NCI-H146 treated with DMSO at 0.1 percent for 48 hours (cell line): ENCODE measurements at regions not wholly inside any gene's neighbourhood (a gene's known extent, or its start where the extent isn't known, plus 50 kb on each side); places are given as distances from the start of the nearest gene placed in this dataset.

Source experiments
- DNase-seq: peaks from one replicate; lab custom pipeline; 2025; ENCODE audit not compliant: unreplicated experiment; lab: John Stamatoyannopoulos, UW

DNA sequence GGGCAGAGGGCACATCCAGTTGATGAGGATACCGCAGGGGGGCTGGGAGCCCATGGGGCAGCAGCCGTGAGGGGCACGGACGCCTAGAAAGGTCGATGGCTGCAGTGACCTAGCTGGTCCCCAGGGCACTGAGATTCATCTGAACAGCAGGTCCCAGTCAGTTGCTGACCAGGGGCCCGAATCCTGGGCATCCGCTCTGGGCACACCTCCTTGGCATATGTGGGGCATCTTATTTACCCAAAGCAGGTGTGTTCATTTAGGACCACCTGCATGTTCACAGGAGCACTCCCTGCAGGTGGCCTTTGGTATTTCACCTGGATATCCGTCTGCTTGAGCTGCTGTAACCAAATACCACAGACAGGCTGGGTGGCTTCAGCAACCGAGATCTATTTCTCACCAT is 72.0 kb upstream of the ODC1 start:
- DNase-seq, result no peak

DNA sequence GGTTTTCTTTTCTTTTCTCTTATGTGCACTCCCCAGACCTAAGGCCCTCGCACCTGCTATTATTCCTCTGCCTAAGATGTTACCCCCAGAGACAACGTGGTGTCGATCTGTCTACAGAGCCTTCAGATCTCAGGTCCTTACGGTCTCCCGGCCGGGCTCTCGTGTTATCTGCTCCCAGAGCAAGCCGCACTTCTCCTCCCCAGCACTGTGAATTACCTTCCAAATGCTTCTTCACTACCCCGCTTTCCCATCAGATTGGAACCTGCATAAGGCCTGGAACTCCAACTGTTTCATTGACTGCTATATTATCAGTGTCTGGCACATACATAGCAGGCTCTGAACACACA is 71.2 kb upstream of the ODC1 start:
- no peak for DNase-seq

DNA sequence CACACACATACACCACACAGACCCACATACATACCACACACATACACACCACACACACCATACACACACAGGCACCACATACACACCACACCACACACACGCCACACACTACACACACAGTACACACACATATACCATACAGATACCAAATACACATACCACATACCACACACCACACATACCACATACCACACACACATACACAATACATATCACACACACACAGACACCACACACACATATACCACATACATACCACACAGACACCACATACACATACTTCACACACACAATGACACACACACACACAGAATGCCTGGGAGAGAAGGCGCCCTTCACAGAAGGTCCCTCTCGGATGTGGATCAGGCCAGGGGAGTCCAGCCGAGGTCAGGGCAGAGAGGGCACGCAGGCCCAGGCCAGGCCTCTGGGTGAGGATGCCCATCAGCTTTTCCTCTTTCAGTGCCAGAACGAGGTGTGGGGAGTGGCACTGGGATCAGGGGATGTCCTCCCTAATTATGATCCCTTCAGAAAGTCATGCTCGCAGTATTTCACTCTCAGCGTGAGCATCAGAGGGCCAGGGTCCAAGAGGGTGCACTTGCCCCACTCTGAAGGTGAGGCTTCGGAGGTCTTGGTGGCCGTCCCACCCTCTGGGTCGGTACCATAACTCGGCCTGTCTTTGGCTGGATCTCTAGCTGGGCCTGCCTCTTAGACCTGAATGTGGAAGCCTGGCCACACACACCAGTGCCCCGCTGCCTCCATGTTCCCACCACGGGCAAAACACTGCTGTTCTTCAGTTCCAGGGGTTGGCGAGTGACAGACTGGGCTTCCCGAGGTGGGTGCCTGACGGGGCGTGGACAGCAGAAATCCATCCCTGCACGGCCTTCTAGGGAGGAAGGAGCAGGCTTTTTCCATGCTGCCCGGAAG is 70.6 kb upstream of the ODC1 start:
- DNase-seq, result no peak

DNA sequence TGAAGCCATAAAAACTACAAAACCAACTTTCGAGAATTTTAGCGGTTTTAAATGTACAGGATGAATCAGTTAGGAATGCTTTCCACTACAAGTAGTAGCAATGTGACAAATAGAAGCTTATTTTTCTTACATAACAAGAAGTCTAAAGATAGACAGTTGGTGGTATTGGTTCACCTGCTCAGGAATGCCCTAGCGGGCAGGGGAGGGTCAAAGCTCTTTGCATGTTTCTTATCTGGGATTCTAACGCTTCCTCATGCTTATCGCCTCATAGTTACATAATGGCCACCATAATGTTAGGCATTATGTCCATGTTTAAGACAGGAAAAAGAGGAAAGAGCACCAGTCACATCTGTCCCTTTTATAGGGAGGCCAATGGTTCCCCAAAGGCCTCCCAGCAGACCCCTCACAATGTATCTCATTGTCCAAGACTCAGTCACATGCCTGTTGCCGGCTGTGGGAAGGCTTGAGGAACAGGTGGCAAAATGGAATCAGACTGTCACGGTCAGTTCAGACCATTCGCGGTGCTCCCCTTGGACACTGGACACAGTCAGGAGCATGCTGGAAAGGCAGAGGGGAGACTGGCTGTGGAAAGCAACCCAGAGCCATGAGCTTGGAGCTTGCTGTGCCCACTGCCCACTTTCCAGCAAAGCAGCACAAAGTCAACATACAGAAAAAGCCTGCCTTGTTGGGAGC is 69.4 kb upstream of the ODC1 start:
- no peak for DNase-seq

DNA sequence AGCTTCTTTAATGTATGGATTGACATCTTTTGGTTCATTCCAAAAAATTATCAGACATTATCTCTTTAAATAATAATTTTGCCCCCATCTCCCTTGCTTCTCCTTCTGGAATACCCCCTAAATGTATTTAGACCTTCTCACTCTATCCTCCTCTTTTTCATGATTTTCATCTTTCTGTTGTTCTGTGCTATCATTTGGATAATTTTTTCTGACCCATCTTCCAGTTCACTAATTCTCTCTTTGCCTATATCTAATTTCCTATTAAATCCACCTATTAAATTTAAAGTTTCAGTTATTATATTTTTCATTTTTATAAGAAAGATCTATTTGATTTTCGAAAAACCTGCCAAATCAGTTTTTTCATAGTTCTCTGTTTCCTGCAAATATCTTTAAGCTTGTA is 67.8 kb upstream of the ODC1 start:
- no peak for DNase-seq

DNA sequence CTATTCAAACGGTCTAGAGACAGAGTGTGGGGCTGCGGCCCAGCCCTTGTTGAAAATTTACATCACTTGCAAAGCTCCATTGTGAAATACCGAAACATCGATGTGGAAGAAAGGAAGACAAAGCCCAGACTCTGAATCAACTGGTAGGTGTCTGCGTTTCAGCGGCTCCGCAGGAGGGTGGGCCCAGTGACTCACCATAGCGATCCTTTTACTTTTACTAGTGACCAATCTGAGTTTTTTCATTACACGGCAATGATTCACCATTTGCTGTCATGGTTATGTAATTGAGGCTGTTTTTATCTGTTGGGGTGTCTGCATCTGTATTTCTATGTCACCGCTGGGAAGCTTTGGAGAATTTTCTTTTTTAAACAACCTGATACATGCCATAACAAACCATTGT is 66.6 kb upstream of the ODC1 start:
- DNase-seq, result no peak

DNA sequence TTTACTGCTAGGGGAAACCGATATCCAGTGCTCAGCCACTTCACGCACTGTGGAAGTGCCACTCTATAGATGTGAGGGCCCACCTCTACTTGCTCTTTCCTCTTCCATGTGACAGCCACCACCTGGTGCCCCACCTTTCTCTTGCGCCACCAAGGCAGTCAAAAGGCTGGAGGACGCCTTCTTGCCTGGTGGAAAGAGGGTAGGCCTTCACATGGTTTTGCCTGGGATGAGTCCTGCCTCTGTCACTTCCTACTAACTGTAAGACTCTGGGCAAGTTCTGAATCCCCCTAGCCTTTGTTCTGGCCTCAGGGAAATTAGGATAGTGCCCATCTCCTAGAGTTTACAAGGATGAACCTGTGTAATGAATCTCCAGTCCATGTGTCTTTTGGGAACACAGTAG is 66.1 kb upstream of the ODC1 start:
- no peak for DNase-seq

DNA sequence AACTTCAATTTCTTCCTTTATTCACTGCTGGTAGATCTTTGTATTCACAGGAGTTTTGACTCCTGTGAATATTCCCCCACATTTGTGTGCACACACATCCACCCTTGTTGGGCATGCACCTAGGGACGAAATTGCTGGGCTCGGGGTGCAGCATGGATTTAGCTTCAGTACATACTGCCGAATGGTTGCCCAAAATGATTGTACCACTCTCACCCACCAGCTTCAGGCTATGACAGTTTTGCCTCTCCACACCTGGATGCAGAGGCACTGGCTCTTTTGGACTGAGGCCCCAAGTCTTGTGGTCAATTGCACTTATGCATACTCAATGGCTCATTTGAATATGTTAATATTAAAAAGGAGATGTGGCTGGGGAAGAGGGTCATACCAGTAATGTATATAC is 65.1 kb upstream of the ODC1 start:
- no peak for DNase-seq

DNA sequence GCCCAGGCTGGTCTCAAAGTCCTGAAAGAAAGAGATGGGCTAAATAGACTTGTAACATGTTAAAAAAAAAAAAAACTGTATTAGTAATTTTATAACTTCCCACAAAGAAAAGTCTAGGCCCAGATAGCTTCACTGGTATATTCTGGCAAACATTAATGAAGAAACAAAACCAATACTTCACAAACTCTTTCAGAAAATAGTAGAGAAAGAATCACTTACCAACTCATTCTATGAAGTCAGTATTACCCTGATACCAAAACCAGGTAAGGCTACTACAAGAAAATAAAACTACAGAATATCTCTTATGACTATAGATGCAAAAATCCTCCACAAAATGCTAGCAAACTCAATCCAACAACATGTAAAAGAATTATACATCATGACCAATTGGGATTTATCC is 59.9 kb upstream of the ODC1 start:
- no peak for DNase-seq

DNA sequence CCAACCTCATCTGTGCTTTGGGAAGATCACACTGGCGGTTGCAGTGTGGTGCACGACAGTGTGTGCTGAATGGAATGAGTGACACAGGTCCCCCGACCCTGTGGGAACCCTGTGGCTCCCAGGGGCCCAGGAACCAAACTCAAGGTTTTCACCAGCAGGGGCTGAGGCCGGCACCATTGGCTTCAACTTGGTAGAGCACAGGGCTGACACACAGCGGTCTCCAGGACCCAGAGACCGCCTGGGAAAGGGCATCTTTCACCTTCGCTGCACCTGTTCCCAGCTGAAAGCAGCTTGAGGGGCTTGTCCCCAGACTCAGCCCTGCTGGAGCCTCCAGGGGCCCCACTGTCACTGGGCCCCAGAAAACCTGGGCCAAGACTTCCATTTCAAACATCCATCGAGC is 59.0 kb upstream of the ODC1 start:
- no peak for DNase-seq

DNA sequence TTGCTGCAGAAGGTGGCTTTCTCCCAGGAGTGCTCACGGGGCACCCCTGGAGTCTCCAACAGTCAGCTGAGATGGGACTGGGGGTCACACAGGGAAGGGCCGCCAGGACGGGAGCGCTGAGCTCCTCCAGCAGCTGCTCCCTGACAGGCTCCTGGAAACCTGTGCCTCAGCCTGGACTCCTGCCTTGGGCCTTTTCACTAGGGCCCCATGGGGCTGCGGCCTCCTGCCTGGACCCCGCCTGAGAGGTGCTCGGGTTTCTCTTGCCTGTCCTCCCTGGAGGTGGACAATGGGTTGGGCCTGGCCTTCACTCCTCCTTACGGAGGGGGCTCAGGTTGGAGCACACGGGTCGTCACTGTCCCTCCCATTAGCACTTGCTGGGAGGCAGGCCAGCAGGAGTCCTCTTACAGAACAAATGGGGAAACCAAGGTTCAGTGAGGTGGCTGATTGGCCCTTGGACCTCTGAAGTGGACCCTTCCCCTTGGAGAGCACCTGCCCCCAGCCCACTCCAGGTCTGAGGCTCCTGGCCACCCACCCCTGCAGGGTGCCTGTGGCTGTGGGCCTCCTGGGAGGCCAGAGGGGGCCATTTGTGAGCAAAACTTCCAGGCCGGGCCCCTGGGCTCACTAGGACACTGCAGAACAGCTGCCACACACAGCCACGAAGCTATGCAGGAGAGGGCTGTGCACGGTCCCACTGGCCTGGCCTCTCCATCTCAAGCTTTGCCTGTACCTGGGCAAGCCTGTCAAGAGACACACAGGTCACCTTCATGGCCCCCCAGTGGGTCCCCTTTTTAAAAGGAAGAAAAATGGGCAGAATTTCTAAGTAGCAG is 57.1 kb upstream of the ODC1 start:
- no peak for DNase-seq

DNA sequence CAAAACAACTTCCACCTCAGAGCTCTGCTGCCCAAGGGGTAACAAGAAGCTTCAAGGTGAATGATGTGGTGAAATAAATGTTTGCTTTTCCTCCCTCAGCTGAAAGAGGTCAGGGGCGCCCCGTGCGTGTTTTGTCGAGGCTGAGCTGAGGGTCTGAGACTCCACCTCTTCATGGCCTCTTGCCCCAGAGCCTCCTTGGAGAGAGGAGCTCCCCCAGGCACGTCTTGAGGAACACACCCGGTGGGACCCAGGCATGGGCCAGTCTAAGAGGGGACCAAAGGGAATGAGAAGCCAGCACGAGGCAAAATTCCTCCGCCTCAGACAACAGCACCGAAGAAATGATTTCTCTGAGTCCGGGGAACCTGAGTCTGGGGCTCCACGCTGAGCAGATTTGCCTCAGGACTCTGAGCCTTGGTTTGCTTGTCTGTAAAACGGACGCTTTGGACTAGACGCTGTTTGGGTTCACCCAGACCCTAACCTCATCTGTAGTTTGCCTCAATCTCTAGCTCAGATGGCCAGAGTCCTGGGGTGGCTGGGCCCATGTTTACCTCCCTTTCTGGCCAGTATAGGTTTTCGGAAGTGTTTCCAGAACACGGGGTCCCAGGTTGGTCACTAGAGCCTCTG is 56.4 kb upstream of the ODC1 start:
- DNase-seq, result no peak

DNA sequence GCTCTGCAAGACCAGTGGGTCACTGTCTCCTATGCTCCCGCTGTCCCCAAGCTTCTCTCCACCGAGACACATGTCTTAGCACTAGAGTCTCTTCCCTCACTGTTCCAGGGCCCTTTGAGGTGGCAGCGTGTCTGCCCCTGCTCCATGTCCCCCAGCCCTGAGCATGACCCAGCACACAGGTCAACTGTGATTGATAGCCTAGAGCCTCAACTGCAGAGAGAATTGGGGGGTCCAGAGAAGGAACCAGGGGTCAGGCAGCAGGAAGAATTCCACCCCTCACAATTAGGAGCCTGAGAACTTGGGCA is 54.6 kb upstream of the ODC1 start:
- DNase-seq, result no peak

DNA sequence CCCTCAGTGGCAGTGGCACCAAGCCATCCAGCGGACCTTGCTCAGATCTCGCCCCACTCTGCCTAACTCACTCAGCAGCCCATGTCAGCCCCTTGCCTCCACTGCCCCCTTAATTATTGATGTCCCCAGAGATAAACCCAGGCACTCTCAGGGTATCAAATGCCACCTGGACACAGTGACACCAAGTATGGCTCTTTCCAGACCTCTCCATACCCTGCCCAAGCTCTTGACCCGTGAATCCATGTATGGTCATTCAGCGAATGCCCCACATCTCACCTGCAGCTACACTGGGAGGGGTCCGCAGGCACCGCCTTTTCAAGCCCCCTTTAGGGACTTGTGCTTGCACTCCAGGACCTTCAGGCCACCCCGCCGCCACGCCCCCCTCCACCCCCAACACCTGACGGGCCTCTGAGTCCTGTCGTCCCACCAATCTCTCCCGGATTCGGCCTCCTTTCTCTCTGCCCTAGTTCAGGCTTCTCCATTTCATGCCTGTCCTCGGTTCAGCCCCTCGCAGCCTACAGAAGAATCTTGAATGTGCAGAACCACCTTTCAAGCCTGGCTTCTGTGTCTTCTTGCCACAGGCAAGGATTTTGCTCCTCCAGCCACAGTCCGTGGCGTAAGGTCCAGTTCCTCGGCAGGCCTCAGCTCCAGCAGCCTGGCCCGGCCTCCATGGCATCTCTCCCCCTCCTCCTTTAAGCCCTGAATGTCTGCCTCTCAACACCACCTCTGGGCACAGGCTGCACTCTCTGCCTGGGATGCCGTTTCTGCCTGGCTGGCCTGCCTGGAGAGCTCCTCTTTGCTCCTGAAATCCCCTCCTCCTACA is 54.1 kb upstream of the ODC1 start:
- DNase-seq, result no peak

DNA sequence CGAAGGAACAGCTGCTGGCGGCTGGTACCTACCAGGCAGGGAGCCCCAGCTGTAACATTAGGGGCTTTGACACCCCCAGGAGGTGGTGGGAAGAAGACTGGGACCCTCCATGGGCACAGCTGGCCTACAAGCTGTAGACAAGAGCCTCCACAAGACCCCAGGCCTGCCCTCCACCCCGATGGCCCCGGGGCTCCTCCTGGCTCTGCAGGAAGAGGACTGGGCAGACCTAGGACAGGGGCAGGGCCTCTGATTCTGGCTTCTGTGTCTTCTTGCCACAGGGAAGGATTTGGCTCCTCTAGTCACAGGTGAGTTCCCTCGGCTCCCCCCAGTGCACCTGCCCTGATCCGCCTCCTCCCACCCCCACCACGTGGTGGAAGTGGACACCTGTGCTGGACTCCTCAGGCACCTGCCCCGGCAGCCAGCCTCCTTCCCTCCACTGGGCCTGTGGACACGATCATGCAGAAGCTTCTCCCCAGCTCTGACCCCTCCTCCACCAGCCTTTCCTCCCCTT is 53.4 kb upstream of the ODC1 start:
- peak; percentile 16 for DNase-seq

DNA sequence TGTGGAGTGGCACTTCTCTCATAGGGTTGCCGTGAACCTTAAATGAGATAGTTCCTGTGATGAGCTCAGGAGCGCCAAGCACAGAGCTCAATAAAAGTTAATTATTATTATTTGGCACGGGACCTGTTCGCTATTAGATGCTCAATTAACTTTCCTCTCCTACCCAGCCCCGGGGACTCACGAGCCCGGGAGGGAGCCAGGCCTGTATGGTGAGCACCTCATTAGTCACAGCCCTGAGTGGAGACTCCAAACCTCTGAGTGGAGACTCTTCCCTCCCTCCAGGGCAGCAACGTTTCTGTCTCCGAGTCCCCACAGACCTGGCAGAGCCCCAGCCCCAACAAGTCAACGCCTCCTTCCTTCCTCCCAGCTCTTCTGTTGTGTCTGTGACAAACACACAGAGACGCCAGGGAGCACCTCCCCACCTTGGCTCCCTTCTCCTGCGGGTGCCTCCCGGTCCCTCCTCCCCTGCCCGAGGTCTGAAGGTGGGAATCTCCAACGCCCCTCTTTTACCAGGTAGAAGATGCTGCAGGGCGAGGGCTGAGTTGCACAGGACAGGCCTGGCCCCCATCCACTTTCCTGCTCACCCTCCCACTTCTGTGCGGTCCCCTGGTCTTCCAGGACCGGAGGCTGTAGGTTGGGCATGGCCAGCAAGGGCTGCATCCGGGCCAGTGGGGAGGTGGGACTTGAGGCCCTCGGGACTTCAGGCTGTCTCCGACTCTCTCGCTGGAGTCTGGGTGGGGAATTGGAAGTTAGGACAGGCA is 52.7 kb upstream of the ODC1 start:
- no peak for DNase-seq

DNA sequence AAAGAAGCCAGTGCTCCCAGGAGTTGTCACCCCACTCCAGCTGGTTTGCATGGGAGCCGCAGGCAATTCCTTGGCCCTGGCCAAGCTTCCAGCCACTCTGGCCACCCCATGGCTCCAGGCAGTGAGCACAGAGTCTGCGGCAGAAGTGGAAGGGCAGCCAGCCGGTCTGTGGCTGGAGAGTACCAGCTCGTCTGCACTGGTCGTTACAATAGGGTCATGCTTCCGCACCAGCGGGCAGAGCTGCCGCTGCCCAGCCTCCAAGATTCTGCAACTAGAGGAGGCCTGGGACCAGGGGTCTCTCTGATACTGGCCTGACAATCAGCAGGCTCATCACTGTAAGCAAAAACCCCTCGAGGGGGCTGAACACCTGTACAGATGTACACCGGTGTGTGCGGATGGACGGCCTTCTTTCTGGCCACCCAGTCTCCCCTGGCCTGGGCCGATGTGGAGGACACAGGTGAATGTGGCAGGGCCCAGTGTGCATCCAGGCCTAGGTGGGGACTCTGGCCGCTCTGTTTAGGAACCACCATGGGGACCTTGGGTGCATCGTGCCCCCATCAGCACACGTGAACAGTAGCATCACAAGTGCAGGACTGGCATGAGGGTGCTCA is 51.9 kb upstream of the ODC1 start:
- no peak for DNase-seq

DNA sequence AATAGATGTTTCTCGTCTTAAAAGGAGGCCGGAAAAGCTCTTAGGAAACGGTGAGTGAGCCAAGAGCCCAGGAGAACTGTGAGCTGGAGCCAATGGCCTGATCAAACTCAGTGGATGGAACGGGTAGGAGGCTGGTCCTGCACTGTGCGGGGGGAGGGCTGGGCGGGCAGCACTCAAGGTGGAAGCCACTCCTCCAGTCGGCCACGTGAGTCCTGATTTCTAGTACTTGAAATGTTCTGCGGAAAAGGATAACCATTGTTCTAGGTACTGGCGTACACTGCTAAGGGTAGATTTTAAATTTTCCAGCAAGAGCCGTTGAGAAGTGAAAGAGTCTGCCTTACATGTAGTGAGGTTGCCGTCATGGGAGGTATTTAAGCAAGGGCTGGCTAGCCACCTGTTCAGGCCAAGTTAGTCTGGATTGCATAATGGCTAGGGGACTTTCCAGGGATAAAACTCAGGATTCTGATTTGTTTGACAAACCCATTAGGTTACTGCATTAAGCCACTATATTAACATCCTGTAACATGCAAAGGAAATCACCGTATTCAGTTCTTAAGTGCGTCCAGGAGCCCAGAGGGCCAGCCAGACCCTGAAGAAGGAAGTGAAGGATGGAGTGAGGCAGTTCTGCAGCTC is 51.3 kb upstream of the ODC1 start:
- DNase-seq, result no peak
